Adrenal gland (tissue), 9 donors: ENCODE measurements at regions not wholly inside any gene's neighbourhood (a gene's known extent, or its start where the extent isn't known, plus 50 kb on each side); places are given as distances from the start of the nearest gene placed in this dataset.

Source experiments
- DNase-seq, 7 donors: peaks; one replicate each; pipeline ENCODE4 v3.0.0-alpha.2; 2019 to 2020
- H3K27ac ChIP-seq, 5 donors: fragments of 200-600 bp; sonication (generic) in 4 of 5; 1 replicate in 3 of 5; 2 replicates in 2 of 5; pipeline versions ENCODE4 v1.5.1 to v1.8.0; 2016 to 2020; ENCODE audit warnings: mild to moderate bottlenecking in 1 of 5
- H3K27me3 ChIP-seq: fragments of 200-600 bp; 2 replicates; pipeline ENCODE4 v1.8.0; 2021
- H3K36me3 ChIP-seq, 2 donors: fragments of 200-600 bp; replicated peaks in 1 of 2; 1 replicate in 1 of 2; 2 replicates in 1 of 2; pipeline versions ENCODE4 v1.5.1 to v1.8.0; 2018 to 2022
- H3K4me1 ChIP-seq, 2 donors: fragments of 200-600 bp; replicated peaks in 1 of 2; 1 replicate in 1 of 2; 2 replicates in 1 of 2; pipeline versions ENCODE4 v1.5.1 to v1.8.0; 2018 to 2021
- H3K4me3 ChIP-seq, 4 donors: fragments of 200-600 bp; sonication (generic) in 3 of 4; one replicate each; pipeline ENCODE4 v1.5.1; 2016 to 2018
- H3K9me3 ChIP-seq, 3 donors: fragments of 200-600 bp; sonication (generic) in 1 of 3; replicated peaks in 1 of 3; 1 replicate in 2 of 3; 2 replicates in 1 of 3; pipeline versions ENCODE4 v1.5.1 to v1.8.0; 2016 to 2021
- POLR2A ChIP-seq, 2 donors: fragments of 450-650 bp; IDR thresholded peaks; one replicate each; pipeline ENCODE4 v1.6.1; 2017; ENCODE audit warnings: antibody characterized with exemption in 2 of 2, mild to moderate bottlenecking in 2 of 2, moderate library complexity in 1 of 2
- WGBS, 4 donors: extraction: QIAGEN DNeasy Blood & Tissue Kit in 2 of 4; methylation state at CpG; one replicate each; pipeline versions ENCODE4 v1.1.5 to v1.1.7; 2013 to 2017; 5-methylcytosine and 5-hydroxymethylcytosine counted together
- intact Hi-C, 2 donors: fragments of 100-400 bp; cut with DNase I; formaldehyde crosslinking; loops; one replicate each; pipeline versions ENCODE4 v1.14.1 to v1.15.0; 2022 to 2023
- TF ChIP-seq, protein P1 (sequence below), 6 experiments: fragments of 450-650 bp in 4 of 6; fragments of 200-600 bp in 2 of 6; sonication (generic) in 1 of 6; IDR thresholded peaks; 1 replicate in 5 of 6; 2 replicates in 1 of 6; pipeline versions ENCODE4 v1.5.1 to v1.8.0; 2016 to 2021; ENCODE audit warnings: antibody characterized with exemption in 6 of 6, mild to moderate bottlenecking in 2 of 6, moderate library complexity in 1 of 6
- donor health status: healthy with polysubstance abuse.
- donor health status: Bipolar disorder and iron deficiency.
- donor health status: DM: yes; HTN: yes; CAD: no.
- donor health status: DM: no; HTN: no; CAD: no.
- donor health status: DM: no; HTN: no; CAD: no.

GRCh38 chr12:115172521-115172920 is 488.5 kb upstream of the TBX3 start:
- H3K27ac ChIP-seq = no peak overlapping the region
- H3K4me3 ChIP-seq = no peak overlapping the region
- intact Hi-C loops = no loop called here
- DNase-seq = no peak
- no peaks in the 10 kb centered on the region for H3K4me1 ChIP-seq
- H3K36me3 ChIP-seq = no peaks in the 10 kb centered on the region
- no peaks in the 10 kb centered on the region for H3K27me3 ChIP-seq
- 76 to 90% (median 82%) methylated on average over 5 of the region's 5 CpGs for WGBS, 4 donors
- TF ChIP-seq, protein P1, sequence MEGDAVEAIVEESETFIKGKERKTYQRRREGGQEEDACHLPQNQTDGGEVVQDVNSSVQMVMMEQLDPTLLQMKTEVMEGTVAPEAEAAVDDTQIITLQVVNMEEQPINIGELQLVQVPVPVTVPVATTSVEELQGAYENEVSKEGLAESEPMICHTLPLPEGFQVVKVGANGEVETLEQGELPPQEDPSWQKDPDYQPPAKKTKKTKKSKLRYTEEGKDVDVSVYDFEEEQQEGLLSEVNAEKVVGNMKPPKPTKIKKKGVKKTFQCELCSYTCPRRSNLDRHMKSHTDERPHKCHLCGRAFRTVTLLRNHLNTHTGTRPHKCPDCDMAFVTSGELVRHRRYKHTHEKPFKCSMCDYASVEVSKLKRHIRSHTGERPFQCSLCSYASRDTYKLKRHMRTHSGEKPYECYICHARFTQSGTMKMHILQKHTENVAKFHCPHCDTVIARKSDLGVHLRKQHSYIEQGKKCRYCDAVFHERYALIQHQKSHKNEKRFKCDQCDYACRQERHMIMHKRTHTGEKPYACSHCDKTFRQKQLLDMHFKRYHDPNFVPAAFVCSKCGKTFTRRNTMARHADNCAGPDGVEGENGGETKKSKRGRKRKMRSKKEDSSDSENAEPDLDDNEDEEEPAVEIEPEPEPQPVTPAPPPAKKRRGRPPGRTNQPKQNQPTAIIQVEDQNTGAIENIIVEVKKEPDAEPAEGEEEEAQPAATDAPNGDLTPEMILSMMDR (IDR thresholded peaks at IDR 0.05) = no peak
- no peaks in the 10 kb centered on the region for H3K9me3 ChIP-seq

DNA sequence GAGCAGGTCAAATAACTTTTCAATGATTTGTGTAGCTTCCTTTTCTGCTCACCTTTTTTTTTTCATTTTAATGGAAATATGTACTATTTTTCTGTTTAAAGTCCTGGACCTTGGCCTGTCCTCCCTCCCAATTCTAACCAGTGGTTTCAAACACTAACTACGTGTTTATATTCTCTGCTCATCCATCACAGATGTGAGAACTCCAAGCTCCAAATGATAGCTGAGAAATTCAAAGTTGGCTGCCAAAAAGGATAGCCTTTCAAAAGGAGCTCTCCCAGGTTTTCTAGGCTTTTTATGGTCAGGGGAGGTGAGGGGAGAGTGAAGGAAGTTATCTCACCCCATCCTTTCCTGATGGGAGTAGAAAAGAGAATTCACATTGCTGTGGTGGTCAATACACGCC is 486.0 kb upstream of the TBX3 start:
- 79 to 86% (median 83%) methylated on average over 2 of the region's 2 CpGs for WGBS, 4 donors
- DNase-seq = no peak
- no peak overlapping the region for H3K27ac ChIP-seq
- H3K4me3 ChIP-seq = no peak overlapping the region
- intact Hi-C loops = no loop called here
- H3K9me3 ChIP-seq = no peaks in the 10 kb centered on the region
- no peaks in the 10 kb centered on the region for H3K4me1 ChIP-seq
- H3K27me3 ChIP-seq = no peaks in the 10 kb centered on the region
- H3K36me3 ChIP-seq = no peaks in the 10 kb centered on the region
- TF ChIP-seq POLR2A (IDR thresholded peaks at IDR 0.05) = no peak
- TF ChIP-seq, protein P1 (IDR thresholded peaks at IDR 0.05) = no peak

GRCh38 chr12:115166698-115167315 is 482.8 kb upstream of the TBX3 start:
- Histone ChIP-seq H3K27ac (no peak overlapping the region), H3K36me3 (no peaks in the 10 kb centered on the region), H3K27me3 (no peaks in the 10 kb centered on the region), H3K4me1 (no peaks in the 10 kb centered on the region), H3K4me3 (no peak overlapping the region), H3K9me3 (no peaks in the 10 kb centered on the region)
- no peak for DNase-seq
- TF ChIP-seq, protein P1 (IDR thresholded peaks at IDR 0.05) = peak in 3 of 6 experiments; percentile 24 to 44 (median 43)
- no peak for TF ChIP-seq POLR2A (IDR thresholded peaks at IDR 0.05)
- intact Hi-C loops = no loop called here
- 39 to 49% (median 45%) methylated on average over 5 of the region's 5 CpGs for WGBS, 4 donors

DNA sequence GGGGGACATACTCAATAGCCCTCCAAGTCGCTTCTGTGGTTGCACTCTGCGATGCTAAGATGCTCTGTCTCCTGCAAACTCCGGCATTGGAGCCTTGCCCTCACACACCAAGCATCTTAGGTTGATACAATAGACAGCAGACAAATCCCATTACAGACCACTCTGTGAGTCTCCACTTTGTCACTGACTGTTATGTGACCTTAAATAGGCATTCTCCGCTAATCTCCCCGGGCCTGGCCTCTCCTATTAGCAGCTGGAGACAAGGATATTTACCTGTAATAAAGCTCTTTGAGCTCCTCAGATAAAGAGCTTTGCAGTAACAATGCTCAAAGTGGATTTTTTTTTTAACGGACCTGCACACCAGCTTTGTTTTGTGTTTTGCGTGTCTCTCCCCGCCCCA is 479.7 kb upstream of the TBX3 start:
- 82 to 93% (median 86%) methylated on average over 8 of the region's 8 CpGs for WGBS, 4 donors
- Histone ChIP-seq H3K4me3 (no peak overlapping the region), H3K4me1 (no peaks in the 10 kb centered on the region), H3K27ac (no peak overlapping the region), H3K27me3 (no peaks in the 10 kb centered on the region), H3K36me3 (no peaks in the 10 kb centered on the region), H3K9me3 (no peaks in the 10 kb centered on the region)
- intact Hi-C loops = no loop called here
- DNase-seq = no peak
- TF ChIP-seq, protein P1 (IDR thresholded peaks at IDR 0.05) = no peak
- TF ChIP-seq POLR2A (IDR thresholded peaks at IDR 0.05) = no peak
